ENCODE measurements at regions not wholly inside any gene's neighbourhood (a gene's known extent, or its start where the extent isn't known, plus 50 kb on each side); places are given as distances from the start of the nearest gene placed in this dataset.

DNA sequence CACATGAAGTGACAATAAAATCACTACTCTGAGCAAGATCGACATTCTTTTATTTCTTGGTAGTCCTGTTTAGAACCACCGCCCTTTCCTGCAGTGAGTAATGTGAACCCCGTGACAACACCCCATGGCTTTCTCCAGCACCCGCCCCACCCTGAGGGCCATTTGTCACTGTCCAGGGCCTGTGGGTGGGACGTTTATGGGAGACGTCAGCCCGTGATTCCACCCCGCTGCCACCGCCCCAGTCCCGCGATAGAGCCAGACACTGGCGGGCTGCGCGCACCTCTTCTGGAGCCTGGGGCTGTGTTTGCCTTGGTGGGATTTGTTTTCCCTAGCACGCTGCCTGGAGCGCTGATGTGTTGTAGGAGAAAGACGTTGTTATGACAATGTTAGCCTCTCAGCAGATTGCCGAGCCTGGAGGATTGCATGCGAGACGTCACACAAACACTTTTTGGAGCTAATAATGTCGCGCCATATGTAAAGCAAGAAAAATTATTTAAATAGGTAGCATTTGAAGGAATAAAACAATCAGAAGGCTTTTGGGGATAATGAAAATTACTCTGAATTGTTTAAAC lies 263.7 kb downstream of the TEX29 start:
- H3K4me1 ChIP-seq (ENCODE audit: control insufficient read depth in 1 of 2, extremely low read depth in 1 of 2, insufficient read depth in 2 of 2, low read length in 2 of 2), result no peaks in the 10 kb centered on the region
- 91% methylated on average over 12 of the region's 22 CpGs for WGBS (ENCODE audit: insufficient coverage)
- no peaks in the 10 kb centered on the region for H3K27me3 ChIP-seq (replicated peaks in 1 of 2; ENCODE audit: control insufficient read depth in 2 of 2, extremely low read depth in 1 of 2, insufficient read depth in 2 of 2, low read length in 1 of 2)
- Mint-ChIP-seq H3K27ac (no peak overlapping the region), H3K4me3 (no peak overlapping the region), H3K9me3 (peaks cover 0 to 3% (median 3%) of the 10 kb centered on the region in 3 donors), H3K4me1 (no peaks in the 10 kb centered on the region), H3K27me3 (peaks cover 9 to 12% of the 10 kb centered on the region in 2 donors), H3K36me3 (no peaks in the 10 kb centered on the region)
- H3K9me3 ChIP-seq, result no peaks in the 10 kb centered on the region
- ATAC-seq (replicated peaks in 1 of 4), result no peak
- H3K27ac ChIP-seq (ENCODE audit: low read length), result no peak overlapping the region
- H3K4me3 ChIP-seq (ENCODE audit: control insufficient read depth in 1 of 2, extremely low read depth in 1 of 2, low read length in 1 of 2), result no peak overlapping the region
- DNase-seq, result no peak
- CTCF ChIA-PET, result no interaction called here
- POLR2A ChIA-PET, result no interaction called here
- no peaks in the 10 kb centered on the region for H3K36me3 ChIP-seq (ENCODE audit: control insufficient read depth in 2 of 2, extremely low read depth in 1 of 2, insufficient read depth in 1 of 2, low read length in 1 of 2)

DNA sequence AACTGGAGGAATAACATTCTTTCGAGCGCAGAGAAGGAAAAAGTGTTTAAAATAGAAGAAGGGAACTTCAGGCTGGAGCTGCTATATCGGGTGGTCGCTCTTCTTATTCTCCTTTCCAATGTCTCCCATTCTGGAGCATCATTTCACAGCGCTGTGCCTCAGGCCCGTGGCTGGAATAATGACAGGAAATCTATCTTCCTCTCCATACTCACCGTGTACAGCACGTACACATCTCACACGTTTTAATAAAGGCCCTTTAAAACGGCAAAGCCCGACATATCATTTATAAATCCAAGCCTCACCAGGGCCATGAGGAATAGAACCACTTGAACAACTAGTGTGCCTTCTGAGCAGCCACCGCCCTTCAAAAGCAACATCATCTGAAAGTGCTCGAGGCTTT lies 264.4 kb downstream of the TEX29 start:
- H3K27ac ChIP-seq (ENCODE audit: low read length), result no peak overlapping the region

DNA sequence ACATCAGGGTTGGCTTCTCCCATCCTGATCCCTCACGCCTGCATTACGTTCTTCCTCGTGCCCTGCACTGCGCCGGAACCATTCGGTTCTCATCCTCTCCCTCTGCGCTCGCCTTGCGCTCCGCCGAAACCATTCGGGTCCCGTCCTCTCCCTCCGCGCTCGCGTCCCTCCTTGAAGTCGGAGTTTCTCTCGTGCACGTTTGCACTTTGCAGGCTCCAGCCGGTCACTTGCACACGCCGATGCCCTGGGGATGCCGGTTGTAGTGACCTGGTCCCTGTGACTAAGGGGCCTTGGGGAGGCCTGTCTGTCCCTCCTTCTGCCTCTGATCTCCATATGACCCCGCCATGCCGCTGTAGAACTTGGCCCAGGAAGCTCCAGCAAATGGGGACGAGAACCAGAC lies 265.8 kb downstream of the TEX29 start:
- ChIA-PET POLR2A (no interaction called here), CTCF (no interaction called here)
- H3K27me3 ChIP-seq (replicated peaks in 1 of 2; ENCODE audit: control insufficient read depth in 2 of 2, extremely low read depth in 1 of 2, insufficient read depth in 2 of 2, low read length in 1 of 2), result no peaks in the 10 kb centered on the region
- H3K27ac ChIP-seq (ENCODE audit: low read length), result no peak overlapping the region
- ATAC-seq (replicated peaks in 1 of 4) (no peak), DNase-seq (no peak)
- H3K36me3 ChIP-seq (ENCODE audit: control insufficient read depth in 2 of 2, extremely low read depth in 1 of 2, insufficient read depth in 1 of 2, low read length in 1 of 2), result no peaks in the 10 kb centered on the region
- H3K9me3 ChIP-seq, result no peaks in the 10 kb centered on the region
- H3K4me3 ChIP-seq (ENCODE audit: control insufficient read depth in 1 of 2, extremely low read depth in 1 of 2, low read length in 1 of 2), result no peak overlapping the region
- no peaks in the 10 kb centered on the region for H3K4me1 Mint-ChIP-seq
- H3K36me3 Mint-ChIP-seq, result no peaks in the 10 kb centered on the region
- peaks cover 0 to 11% (median 0%) of the 10 kb centered on the region in 3 donors for H3K9me3 Mint-ChIP-seq
- peaks cover 9 to 10% of the 10 kb centered on the region in 2 donors for H3K27me3 Mint-ChIP-seq
- no peak overlapping the region for H3K4me3 Mint-ChIP-seq
- WGBS (ENCODE audit: insufficient coverage), result 93% methylated on average over 27 of the region's 27 CpGs
- no peaks in the 10 kb centered on the region for H3K4me1 ChIP-seq (ENCODE audit: control insufficient read depth in 1 of 2, extremely low read depth in 1 of 2, insufficient read depth in 2 of 2, low read length in 2 of 2)
- H3K27ac Mint-ChIP-seq, result no peak overlapping the region

More for the DNA sequence above, 264.4 kb downstream of the TEX29 start:
- DNase-seq (no peak), ATAC-seq (replicated peaks in 1 of 4) (no peak)
- H3K27ac Mint-ChIP-seq, result no peak overlapping the region
- H3K4me1 ChIP-seq (ENCODE audit: control insufficient read depth in 1 of 2, extremely low read depth in 1 of 2, insufficient read depth in 2 of 2, low read length in 2 of 2), result no peaks in the 10 kb centered on the region
- H3K27me3 ChIP-seq (replicated peaks in 1 of 2; ENCODE audit: control insufficient read depth in 2 of 2, extremely low read depth in 1 of 2, insufficient read depth in 2 of 2, low read length in 1 of 2), result no peaks in the 10 kb centered on the region
- no peaks in the 10 kb centered on the region for H3K36me3 ChIP-seq (ENCODE audit: control insufficient read depth in 2 of 2, extremely low read depth in 1 of 2, insufficient read depth in 1 of 2, low read length in 1 of 2)
- POLR2A ChIA-PET, result no interaction called here
- H3K4me3 ChIP-seq (ENCODE audit: control insufficient read depth in 1 of 2, extremely low read depth in 1 of 2, low read length in 1 of 2), result no peak overlapping the region
- peaks cover 9 to 12% of the 10 kb centered on the region in 2 donors for H3K27me3 Mint-ChIP-seq
- H3K4me1 Mint-ChIP-seq, result no peaks in the 10 kb centered on the region
- peaks cover 0 to 2% (median 2%) of the 10 kb centered on the region in 3 donors for H3K9me3 Mint-ChIP-seq
- no peaks in the 10 kb centered on the region for H3K36me3 Mint-ChIP-seq
- no peaks in the 10 kb centered on the region for H3K9me3 ChIP-seq
- no peak overlapping the region for H3K4me3 Mint-ChIP-seq
- 83% methylated on average over 9 of the region's 13 CpGs for WGBS (ENCODE audit: insufficient coverage)
- CTCF ChIA-PET, result no interaction called here

DNA sequence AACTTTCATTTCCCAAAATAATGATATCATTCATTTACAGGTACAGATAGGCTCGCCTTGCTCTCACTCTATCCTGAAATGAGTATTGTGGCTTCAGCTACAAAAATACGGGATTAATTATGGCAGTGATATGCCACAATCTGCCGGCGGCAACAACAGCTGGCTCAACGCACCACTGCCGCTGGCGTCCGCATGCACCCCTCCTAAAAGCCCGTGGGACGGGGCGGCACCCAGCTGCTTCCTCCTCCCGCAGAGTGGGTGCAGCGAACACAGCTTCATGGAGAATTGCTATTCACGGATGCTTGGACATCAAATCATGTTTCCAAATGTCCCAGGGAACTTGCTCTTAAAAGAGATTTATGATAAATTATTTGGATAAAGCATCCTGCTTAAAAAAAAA lies 266.8 kb downstream of the TEX29 start:
- POLR2A ChIA-PET, result no interaction called here
- no peak for DNase-seq
- CTCF ChIA-PET, result no interaction called here
- H3K9me3 ChIP-seq, result no peaks in the 10 kb centered on the region
- no peaks in the 10 kb centered on the region for H3K27me3 ChIP-seq (replicated peaks in 1 of 2; ENCODE audit: control insufficient read depth in 2 of 2, extremely low read depth in 1 of 2, insufficient read depth in 2 of 2, low read length in 1 of 2)
- Mint-ChIP-seq H3K36me3 (no peaks in the 10 kb centered on the region), H3K27me3 (peaks cover 7 to 9% of the 10 kb centered on the region in 2 donors), H3K4me3 (no peak overlapping the region), H3K4me1 (no peaks in the 10 kb centered on the region), H3K27ac (no peak overlapping the region), H3K9me3 (peaks cover 0 to 11% (median 0%) of the 10 kb centered on the region in 3 donors)
- ATAC-seq (replicated peaks in 1 of 4), result no peak
- H3K36me3 ChIP-seq (ENCODE audit: control insufficient read depth in 2 of 2, extremely low read depth in 1 of 2, insufficient read depth in 1 of 2, low read length in 1 of 2), result no peaks in the 10 kb centered on the region
- H3K27ac ChIP-seq (ENCODE audit: low read length), result no peak overlapping the region
- no peak overlapping the region for H3K4me3 ChIP-seq (ENCODE audit: control insufficient read depth in 1 of 2, extremely low read depth in 1 of 2, low read length in 1 of 2)
- H3K4me1 ChIP-seq (ENCODE audit: control insufficient read depth in 1 of 2, extremely low read depth in 1 of 2, insufficient read depth in 2 of 2, low read length in 2 of 2), result no peaks in the 10 kb centered on the region
- WGBS (ENCODE audit: insufficient coverage), result 83% methylated on average over 12 of the region's 14 CpGs

DNA sequence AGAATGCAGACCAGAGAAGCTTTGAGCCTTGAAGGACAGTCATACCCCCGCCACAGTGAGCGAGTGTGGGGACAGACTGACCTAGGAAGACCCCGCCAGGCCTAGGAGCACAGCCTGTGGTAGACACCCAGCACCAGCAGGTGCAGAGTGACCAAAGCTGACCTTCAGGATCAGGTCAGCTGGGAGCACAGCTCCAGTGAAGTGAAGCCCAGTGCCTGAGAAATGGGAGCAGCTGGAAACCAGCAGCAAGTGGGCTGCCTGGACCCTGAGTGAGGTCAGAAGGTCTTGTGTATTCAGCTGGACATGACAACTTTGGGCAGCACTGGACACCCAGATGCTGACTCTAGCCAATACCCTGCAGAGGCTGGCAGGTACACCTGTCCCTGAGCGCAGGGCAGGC lies 268.9 kb downstream of the TEX29 start:
- WGBS (ENCODE audit: insufficient coverage), result 84% methylated on average over 4 of the region's 4 CpGs
- peaks cover 0 to 11% (median 4%) of the 10 kb centered on the region in 3 donors for H3K9me3 Mint-ChIP-seq
- H3K27ac ChIP-seq (ENCODE audit: low read length), result no peak overlapping the region
- H3K9me3 ChIP-seq, result no peaks in the 10 kb centered on the region
- peaks cover 7 to 9% of the 10 kb centered on the region in 2 donors for H3K27me3 Mint-ChIP-seq
- H3K36me3 ChIP-seq (ENCODE audit: control insufficient read depth in 2 of 2, extremely low read depth in 1 of 2, insufficient read depth in 1 of 2, low read length in 1 of 2), result no peaks in the 10 kb centered on the region
- ATAC-seq (replicated peaks in 1 of 4), result no peak
- POLR2A ChIA-PET, result no interaction called here
- no peaks in the 10 kb centered on the region for H3K4me1 Mint-ChIP-seq
- H3K27ac Mint-ChIP-seq, result no peak overlapping the region
- no peak overlapping the region for H3K4me3 ChIP-seq (ENCODE audit: control insufficient read depth in 1 of 2, extremely low read depth in 1 of 2, low read length in 1 of 2)
- H3K4me3 Mint-ChIP-seq, result no peak overlapping the region
- H3K4me1 ChIP-seq (ENCODE audit: control insufficient read depth in 1 of 2, extremely low read depth in 1 of 2, insufficient read depth in 2 of 2, low read length in 2 of 2), result no peaks in the 10 kb centered on the region
- no peaks in the 10 kb centered on the region for H3K36me3 Mint-ChIP-seq
- no peaks in the 10 kb centered on the region for H3K27me3 ChIP-seq (replicated peaks in 1 of 2; ENCODE audit: control insufficient read depth in 2 of 2, extremely low read depth in 1 of 2, insufficient read depth in 2 of 2, low read length in 1 of 2)
- CTCF ChIA-PET, result no interaction called here
- DNase-seq, result no peak

DNA sequence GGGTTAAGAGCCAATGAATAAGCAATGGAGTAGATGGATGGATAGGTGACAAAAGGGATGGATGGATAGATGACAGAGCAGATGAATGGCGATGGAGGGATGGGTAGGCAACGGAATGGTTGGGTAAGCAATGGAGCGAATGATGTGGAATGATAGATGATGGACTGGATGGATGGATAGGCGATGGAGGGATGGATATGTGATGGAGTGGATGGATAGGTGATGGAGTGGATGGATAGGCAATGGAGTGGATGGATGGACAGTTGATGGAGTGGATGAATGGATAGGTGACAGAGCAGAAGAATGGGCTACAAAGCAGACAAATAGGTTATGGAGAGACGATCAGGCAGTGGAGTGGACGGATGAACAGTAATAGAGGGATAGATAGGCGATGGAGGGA lies 269.6 kb downstream of the TEX29 start:
- H3K9me3 ChIP-seq, result no peaks in the 10 kb centered on the region
- Mint-ChIP-seq H3K9me3 (peaks cover 0 to 11% (median 4%) of the 10 kb centered on the region in 3 donors), H3K27ac (no peak overlapping the region), H3K27me3 (peaks cover 7 to 9% of the 10 kb centered on the region in 2 donors), H3K4me3 (no peak overlapping the region), H3K4me1 (no peaks in the 10 kb centered on the region), H3K36me3 (no peaks in the 10 kb centered on the region)
- 90% methylated on average over 7 of the region's 7 CpGs for WGBS (ENCODE audit: insufficient coverage)
- no peak overlapping the region for H3K4me3 ChIP-seq (ENCODE audit: control insufficient read depth in 1 of 2, extremely low read depth in 1 of 2, low read length in 1 of 2)
- ATAC-seq (replicated peaks in 1 of 4), result no peak
- H3K27ac ChIP-seq (ENCODE audit: low read length), result no peak overlapping the region
- CTCF ChIA-PET, result no interaction called here
- H3K27me3 ChIP-seq (replicated peaks in 1 of 2; ENCODE audit: control insufficient read depth in 2 of 2, extremely low read depth in 1 of 2, insufficient read depth in 2 of 2, low read length in 1 of 2), result no peaks in the 10 kb centered on the region
- H3K36me3 ChIP-seq (ENCODE audit: control insufficient read depth in 2 of 2, extremely low read depth in 1 of 2, insufficient read depth in 1 of 2, low read length in 1 of 2), result no peaks in the 10 kb centered on the region
- DNase-seq, result no peak
- POLR2A ChIA-PET, result no interaction called here
- H3K4me1 ChIP-seq (ENCODE audit: control insufficient read depth in 1 of 2, extremely low read depth in 1 of 2, insufficient read depth in 2 of 2, low read length in 2 of 2), result no peaks in the 10 kb centered on the region

DNA sequence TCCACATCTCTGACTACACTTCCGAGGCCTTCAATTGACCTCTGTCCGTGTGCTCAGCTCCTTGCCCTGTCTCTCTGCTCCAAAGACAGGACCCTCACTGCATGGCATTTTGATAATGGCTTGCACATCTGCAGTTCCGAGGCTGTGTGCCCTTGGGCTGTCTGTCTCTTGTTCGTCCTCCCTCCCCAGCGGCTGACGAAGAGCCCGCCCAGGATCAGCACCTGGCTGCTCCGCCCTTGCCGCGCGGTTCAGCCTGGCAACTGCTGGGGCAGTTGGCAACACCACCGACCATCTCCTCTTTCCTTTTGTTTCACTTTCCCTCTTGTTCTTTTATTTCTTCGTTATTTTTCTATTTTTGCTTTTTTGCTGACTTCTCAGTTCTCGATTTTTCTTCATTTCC lies 270.4 kb downstream of the TEX29 start:
- Histone ChIP-seq H3K27ac (ENCODE audit: low read length) (no peak overlapping the region), H3K4me3 (ENCODE audit: control insufficient read depth in 1 of 2, extremely low read depth in 1 of 2, low read length in 1 of 2) (no peak overlapping the region), H3K9me3 (no peaks in the 10 kb centered on the region), H3K27me3 (replicated peaks in 1 of 2; ENCODE audit: control insufficient read depth in 2 of 2, extremely low read depth in 1 of 2, insufficient read depth in 2 of 2, low read length in 1 of 2) (no peaks in the 10 kb centered on the region), H3K36me3 (ENCODE audit: control insufficient read depth in 2 of 2, extremely low read depth in 1 of 2, insufficient read depth in 1 of 2, low read length in 1 of 2) (no peaks in the 10 kb centered on the region), H3K4me1 (ENCODE audit: control insufficient read depth in 1 of 2, extremely low read depth in 1 of 2, insufficient read depth in 2 of 2, low read length in 2 of 2) (no peaks in the 10 kb centered on the region)
- H3K27ac Mint-ChIP-seq, result no peak overlapping the region
- no peaks in the 10 kb centered on the region for H3K36me3 Mint-ChIP-seq
- ATAC-seq (replicated peaks in 1 of 4) (no peak), DNase-seq (no peak)
- no peak overlapping the region for H3K4me3 Mint-ChIP-seq
- peaks cover 0 to 11% (median 4%) of the 10 kb centered on the region in 3 donors for H3K9me3 Mint-ChIP-seq
- CTCF ChIA-PET, result no interaction called here
- H3K27me3 Mint-ChIP-seq, result peaks cover 7 to 12% of the 10 kb centered on the region in 2 donors
- POLR2A ChIA-PET, result no interaction called here
- no peaks in the 10 kb centered on the region for H3K4me1 Mint-ChIP-seq
- WGBS (ENCODE audit: insufficient coverage), result 95% methylated on average over 12 of the region's 14 CpGs
